BE2C (cell line): ENCODE measurements at regions not wholly inside any gene's neighbourhood (a gene's known extent, or its start where the extent isn't known, plus 50 kb on each side); places are given as distances from the start of the nearest gene placed in this dataset.
"Not testable (repeated sequence)": the region's sequence is repeated elsewhere in the genome, so short reads cannot be mapped to it uniquely, and the experiment has no call there.

Experiments
- DNase-seq: peaks from one replicate; pipeline ENCODE4 v3.0.0-alpha.2; 2020
- H3K27me3 ChIP-seq: fragments of 250-450 bp; sonication (Bioruptor Pico); 2 replicates; pipeline ENCODE4 v1.5.1; 2020; ENCODE audit warnings: mild to moderate bottlenecking
- H3K36me3 ChIP-seq: fragments of 250-450 bp; sonication (Bioruptor Pico); 2 replicates; pipeline ENCODE4 v1.5.1; 2020; ENCODE audit warnings: mild to moderate bottlenecking
- H3K4me1 ChIP-seq: fragments of 250-450 bp; sonication (Bioruptor Pico); 2 replicates; pipeline ENCODE4 v1.5.1; 2020
- H3K4me3 ChIP-seq: 2 replicates; pipeline ENCODE4 v1.5.1; 2011; ENCODE audit warnings: low read depth, low read length
- H3K9me3 ChIP-seq: fragments of 250-450 bp; sonication (Bioruptor Pico); 2 replicates; pipeline ENCODE4 v1.5.1; 2020
- TF ChIP-seq, protein P1 (sequence below): IDR thresholded peaks from 2 replicates; pipeline ENCODE4 v1.5.1; 2012; ENCODE audit warnings: mild to moderate bottlenecking, low read depth, low read length

DNA sequence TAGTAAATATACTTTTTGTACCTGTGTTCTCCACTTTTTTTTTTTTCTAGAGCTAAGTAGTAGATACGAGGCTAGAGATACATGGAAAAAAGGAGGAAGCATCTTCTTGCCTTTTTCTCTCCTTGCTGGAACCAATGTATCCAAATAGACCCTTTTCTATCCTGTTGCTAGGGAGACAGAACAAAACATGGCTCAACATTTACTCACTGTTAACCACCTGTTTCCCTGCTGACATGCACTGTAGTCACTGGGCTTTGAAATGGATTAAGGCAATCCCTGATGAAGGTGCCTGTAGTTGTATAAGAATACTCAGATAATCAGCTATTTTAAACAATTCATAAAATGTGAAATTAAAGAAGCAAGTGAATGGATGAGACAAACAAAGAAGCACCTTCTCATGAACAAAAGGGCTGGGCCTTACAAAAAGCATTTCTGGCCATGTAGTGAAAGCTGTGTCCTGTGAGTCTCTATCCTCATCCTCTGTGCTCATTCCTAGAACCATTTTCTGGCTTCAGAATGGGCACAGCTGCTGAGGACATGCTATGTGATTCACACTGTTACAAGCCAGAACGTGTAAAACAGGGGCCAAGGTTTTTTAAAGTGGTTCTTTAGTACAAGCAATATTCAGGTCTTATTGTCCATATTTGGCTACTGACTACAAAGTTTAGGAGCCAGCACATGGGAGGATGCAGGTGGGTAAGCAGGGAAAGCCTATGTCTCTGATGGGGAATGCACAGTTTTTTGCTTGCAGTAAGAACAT, 100.4 kb upstream of the NDN start:
- Histone ChIP-seq H3K4me3 (no peak overlapping the region), H3K27me3 (no peaks in the 10 kb centered on the region), H3K4me1 (no peaks in the 10 kb centered on the region), H3K36me3 (no peaks in the 10 kb centered on the region), H3K9me3 (no peaks in the 10 kb centered on the region; the same call in 1 of the 2 replicates)
- DNase-seq = no peak
- TF ChIP-seq, protein P1, sequence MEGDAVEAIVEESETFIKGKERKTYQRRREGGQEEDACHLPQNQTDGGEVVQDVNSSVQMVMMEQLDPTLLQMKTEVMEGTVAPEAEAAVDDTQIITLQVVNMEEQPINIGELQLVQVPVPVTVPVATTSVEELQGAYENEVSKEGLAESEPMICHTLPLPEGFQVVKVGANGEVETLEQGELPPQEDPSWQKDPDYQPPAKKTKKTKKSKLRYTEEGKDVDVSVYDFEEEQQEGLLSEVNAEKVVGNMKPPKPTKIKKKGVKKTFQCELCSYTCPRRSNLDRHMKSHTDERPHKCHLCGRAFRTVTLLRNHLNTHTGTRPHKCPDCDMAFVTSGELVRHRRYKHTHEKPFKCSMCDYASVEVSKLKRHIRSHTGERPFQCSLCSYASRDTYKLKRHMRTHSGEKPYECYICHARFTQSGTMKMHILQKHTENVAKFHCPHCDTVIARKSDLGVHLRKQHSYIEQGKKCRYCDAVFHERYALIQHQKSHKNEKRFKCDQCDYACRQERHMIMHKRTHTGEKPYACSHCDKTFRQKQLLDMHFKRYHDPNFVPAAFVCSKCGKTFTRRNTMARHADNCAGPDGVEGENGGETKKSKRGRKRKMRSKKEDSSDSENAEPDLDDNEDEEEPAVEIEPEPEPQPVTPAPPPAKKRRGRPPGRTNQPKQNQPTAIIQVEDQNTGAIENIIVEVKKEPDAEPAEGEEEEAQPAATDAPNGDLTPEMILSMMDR = no peak

DNA sequence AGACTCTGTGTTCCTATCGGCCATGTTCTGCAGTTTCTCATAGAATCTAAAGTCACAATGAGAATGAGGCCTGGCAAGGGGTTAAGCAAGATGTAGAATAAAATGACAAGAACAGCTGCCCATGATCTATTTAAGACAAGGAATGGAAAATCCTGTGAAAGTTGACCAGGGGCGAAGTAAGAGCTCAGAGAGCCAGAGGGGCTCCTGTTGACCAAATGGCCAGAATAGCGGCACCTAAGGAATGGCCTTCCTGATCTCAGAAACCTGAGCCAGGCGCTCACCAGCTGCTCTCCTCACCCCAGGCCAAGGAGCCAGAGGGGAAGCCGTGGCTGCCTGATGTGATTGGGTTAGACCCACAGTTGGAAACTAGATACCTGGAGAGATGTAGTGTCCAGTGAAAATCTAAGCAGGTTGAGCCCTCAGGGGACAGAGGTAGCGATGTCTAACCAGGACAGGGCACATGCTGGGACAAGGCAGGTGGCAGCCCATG, 106.1 kb upstream of the NDN start:
- Histone ChIP-seq H3K27me3 (no peaks in the 10 kb centered on the region), H3K4me1 (no peaks in the 10 kb centered on the region), H3K4me3 (no peak overlapping the region), H3K36me3 (no peaks in the 10 kb centered on the region), H3K9me3 (no peaks in the 10 kb centered on the region; the same call in 1 of the 2 replicates)
- TF ChIP-seq, protein P1 = no peak
- no peak for DNase-seq

DNA sequence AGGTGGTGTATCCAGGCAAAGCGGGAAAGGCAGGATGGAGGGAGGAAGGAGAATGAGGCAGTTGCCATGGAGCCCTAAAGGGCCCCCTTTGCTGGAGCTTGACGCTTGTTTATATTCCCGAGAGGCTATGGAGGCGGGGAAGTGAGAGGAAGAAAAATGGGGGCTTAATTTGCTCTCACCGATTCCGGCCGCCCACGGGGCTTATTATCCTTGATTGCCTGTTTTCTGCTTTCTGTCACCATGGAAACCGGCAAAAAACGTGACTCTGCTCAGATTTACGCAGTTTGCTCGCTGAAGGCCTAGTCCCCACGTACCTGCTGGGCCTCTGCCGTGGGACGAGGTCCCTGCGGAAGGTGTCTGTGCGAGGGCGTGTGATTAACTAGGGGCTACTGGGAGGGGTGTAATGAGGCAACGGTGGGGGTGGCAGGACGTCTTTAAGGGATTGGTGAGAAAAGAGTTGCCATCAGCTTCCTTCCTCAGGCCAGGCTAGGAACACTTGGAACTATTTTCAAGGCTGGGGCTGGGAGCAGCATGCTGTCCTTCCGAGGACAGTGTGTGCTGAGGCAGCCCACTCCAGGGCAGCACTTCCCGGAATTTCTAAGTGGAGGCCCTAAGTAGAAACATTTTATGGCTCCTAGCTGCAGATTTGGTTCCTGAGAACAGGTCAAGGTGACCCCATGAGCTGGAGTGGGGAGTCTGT, 110.8 kb upstream of the NDN start:
- no peak overlapping the region for H3K4me3 ChIP-seq
- DNase-seq = no peak
- TF ChIP-seq, protein P1 = no peak
- no peaks in the 10 kb centered on the region for H3K4me1 ChIP-seq
- no peaks in the 10 kb centered on the region for H3K27me3 ChIP-seq
- no peaks in the 10 kb centered on the region; the same call in 1 of the 2 replicates for H3K9me3 ChIP-seq
- no peaks in the 10 kb centered on the region for H3K36me3 ChIP-seq

DNA sequence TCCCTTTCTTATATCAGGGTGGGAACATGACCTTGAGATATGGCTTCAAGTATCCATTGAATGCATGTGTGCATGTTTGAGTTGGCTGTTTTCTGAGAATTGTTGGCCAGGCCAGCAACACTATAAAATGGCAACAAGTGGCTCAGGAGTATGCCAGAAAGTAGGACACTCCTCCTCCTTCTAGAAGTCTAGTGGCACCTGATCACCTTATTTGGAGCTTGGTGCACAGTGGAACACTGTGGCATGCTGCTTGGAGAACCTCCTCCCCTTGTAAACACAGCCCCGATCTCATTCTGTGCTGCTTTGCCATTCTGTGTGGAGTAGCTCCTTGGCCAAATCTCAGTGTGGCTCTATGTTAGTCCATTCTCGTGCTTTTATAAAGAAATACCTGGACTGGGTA, 114.8 kb upstream of the NDN start:
- H3K27me3 ChIP-seq = no peaks in the 10 kb centered on the region
- H3K36me3 ChIP-seq = no peaks in the 10 kb centered on the region
- H3K4me3 ChIP-seq = no peak overlapping the region
- TF ChIP-seq, protein P1 = no peak
- H3K9me3 ChIP-seq = no peaks in the 10 kb centered on the region; the same call in 1 of the 2 replicates
- no peak for DNase-seq
- H3K4me1 ChIP-seq = no peaks in the 10 kb centered on the region

DNA sequence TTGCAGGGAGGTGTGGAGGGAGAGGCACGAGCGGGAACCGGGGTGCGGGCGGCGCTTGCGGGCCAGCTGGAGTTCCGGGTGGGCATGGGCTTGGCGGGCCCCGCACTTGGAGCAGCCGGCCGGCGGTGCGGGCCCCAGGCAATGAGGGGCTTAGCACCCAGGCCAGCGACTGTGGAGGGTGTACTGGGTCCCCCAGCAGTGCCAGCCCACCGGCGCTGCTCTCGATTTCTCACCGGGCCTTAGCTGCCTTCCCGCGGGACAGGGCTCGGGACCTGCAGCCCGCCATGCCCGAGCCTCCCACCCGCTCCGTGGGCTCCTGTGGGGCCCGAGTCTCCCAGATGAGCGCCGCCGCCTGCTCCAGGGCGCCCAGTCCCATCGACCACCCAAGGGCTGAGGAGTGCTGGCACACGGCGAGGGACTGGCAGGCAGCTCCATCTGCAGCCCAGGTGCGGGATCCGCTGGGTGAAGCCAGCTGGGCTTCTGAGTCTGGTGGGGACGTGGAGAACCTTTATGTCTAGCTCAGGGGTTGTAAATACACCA, 115.9 kb upstream of the NDN start:
- not testable (repeated sequence) for H3K36me3 ChIP-seq, H3K27me3 ChIP-seq, DNase-seq, H3K4me1 ChIP-seq, H3K4me3 ChIP-seq, H3K9me3 ChIP-seq

DNA sequence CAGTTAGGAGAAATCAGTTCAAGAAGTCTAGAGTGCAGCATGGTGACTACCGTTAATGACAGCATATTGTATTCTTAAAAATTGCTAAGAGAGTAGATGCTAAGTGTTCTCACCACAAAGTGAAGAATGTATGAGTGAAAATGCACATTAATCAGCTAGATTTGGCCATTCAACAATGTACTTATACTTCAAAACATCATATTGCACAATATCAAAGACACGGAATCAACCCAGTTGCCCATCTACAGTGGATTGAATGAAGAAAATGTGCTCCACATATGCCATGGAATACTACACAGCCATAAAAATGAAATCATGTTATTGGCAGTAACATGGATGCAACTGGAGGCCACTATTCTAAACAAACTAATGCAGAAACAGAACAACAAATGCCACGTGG, 119.9 kb upstream of the NDN start:
- DNase-seq = no peak
- no peaks in the 10 kb centered on the region for H3K36me3 ChIP-seq
- H3K27me3 ChIP-seq = no peaks in the 10 kb centered on the region
- TF ChIP-seq, protein P1 = no peak
- H3K9me3 ChIP-seq = no peaks in the 10 kb centered on the region
- no peak overlapping the region for H3K4me3 ChIP-seq
- no peaks in the 10 kb centered on the region for H3K4me1 ChIP-seq
